ENCODE measurements at regions not wholly inside any gene's neighbourhood (a gene's known extent, or its start where the extent isn't known, plus 50 kb on each side); places are given as distances from the start of the nearest gene placed in this dataset.
"Not testable (repeated sequence)": the region's sequence is repeated elsewhere in the genome, so short reads cannot be mapped to it uniquely, and the experiment has no call there.

GRCh38 chr20:25879096-25879495 lies 182.4 kb upstream of the ZNF337 start:
- TF ChIP-seq CTCF, POLR2A (IDR thresholded peaks at IDR 0.05): not testable (repeated sequence)
